Ascending aorta (tissue), 2 donors: ENCODE measurements at regions not wholly inside any gene's neighbourhood (a gene's known extent, or its start where the extent isn't known, plus 50 kb on each side); places are given as distances from the start of the nearest gene placed in this dataset.

Experiments
- DNase-seq, 2 donors: peaks; one replicate each; pipeline ENCODE4 v3.0.0-alpha.2; 2019; ENCODE audit warnings: low spot score in 2 of 2
- H3K27ac ChIP-seq, 2 donors: fragments of 200-600 bp; sonication (generic); one replicate each; pipeline ENCODE4 v1.5.1; 2016 to 2017; ENCODE audit warnings: mild to moderate bottlenecking in 1 of 2
- H3K27me3 ChIP-seq: fragments of 200-600 bp; sonication (generic); one replicate; pipeline ENCODE4 v1.5.1; 2017
- H3K36me3 ChIP-seq, 2 donors: fragments of 200-600 bp; sonication (generic); one replicate each; pipeline ENCODE4 v1.5.1; 2016
- H3K4me1 ChIP-seq, 2 donors: fragments of 200-600 bp; sonication (generic); one replicate each; pipeline ENCODE4 v1.5.1; 2016 to 2017; ENCODE audit warnings: mild to moderate bottlenecking in 1 of 2
- H3K4me3 ChIP-seq, 2 donors: fragments of 200-600 bp; sonication (generic); one replicate each; pipeline ENCODE4 v1.5.1; 2016 to 2017; ENCODE audit warnings: mild to moderate bottlenecking in 1 of 2
- H3K9me3 ChIP-seq, 2 donors: fragments of 200-600 bp; sonication (generic); one replicate each; pipeline ENCODE4 v1.5.1; 2016
- intact Hi-C: fragments of 100-400 bp; cut with DNase I; formaldehyde crosslinking; loops from one replicate; pipeline ENCODE4 v1.15.1; 2023
- TF ChIP-seq, protein P1 (sequence below), 3 experiments: fragments of 200-600 bp in 2 of 3; fragments of 450-650 bp in 1 of 3; sonication (generic) in 2 of 3; IDR thresholded peaks; one replicate each; pipeline ENCODE4 v1.5.1; 2016 to 2019; ENCODE audit warnings: antibody characterized with exemption in 3 of 3, mild to moderate bottlenecking in 1 of 3, moderate library complexity in 1 of 3

DNA sequence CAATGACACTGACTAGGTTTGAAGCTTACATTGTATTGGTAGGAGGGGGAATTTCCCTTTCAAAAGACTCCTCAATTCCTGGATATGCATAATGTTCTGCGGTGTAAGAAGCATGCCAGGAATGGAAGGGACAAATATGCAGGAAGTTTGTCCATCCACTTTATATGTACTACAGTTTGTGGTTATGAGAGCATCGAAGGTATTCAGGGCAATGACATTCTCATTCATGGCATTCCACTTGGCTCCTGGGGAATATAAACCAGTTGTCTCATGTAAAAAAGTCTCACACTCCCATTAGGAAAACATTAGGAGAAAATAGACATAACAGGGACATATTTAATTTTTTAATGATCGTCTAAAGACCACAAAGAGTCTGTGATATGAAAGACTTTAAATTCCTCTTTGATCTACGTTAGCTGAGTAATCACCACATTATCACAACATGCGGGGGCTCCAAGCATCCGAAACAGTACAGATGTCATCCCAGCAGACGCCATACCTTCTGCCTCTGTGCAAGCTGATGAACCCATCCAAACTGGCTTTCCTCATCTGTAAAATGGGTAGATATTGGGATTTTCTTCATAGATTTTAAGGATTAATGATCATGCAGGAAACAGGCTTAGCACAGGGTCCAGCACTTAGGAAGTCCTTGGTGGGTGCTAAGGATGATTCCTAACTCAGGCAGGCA is 675.3 kb downstream of the INHBA start:
- no peak for DNase-seq
- Histone ChIP-seq H3K27ac (no peak overlapping the region), H3K27me3 (no peaks in the 10 kb centered on the region), H3K36me3 (peaks cover 0 to 3% of the 10 kb centered on the region in 2 donors), H3K9me3 (no peaks in the 10 kb centered on the region), H3K4me3 (no peak overlapping the region), H3K4me1 (no peaks in the 10 kb centered on the region)
- TF ChIP-seq, protein P1, sequence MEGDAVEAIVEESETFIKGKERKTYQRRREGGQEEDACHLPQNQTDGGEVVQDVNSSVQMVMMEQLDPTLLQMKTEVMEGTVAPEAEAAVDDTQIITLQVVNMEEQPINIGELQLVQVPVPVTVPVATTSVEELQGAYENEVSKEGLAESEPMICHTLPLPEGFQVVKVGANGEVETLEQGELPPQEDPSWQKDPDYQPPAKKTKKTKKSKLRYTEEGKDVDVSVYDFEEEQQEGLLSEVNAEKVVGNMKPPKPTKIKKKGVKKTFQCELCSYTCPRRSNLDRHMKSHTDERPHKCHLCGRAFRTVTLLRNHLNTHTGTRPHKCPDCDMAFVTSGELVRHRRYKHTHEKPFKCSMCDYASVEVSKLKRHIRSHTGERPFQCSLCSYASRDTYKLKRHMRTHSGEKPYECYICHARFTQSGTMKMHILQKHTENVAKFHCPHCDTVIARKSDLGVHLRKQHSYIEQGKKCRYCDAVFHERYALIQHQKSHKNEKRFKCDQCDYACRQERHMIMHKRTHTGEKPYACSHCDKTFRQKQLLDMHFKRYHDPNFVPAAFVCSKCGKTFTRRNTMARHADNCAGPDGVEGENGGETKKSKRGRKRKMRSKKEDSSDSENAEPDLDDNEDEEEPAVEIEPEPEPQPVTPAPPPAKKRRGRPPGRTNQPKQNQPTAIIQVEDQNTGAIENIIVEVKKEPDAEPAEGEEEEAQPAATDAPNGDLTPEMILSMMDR (IDR thresholded peaks at IDR 0.05) = no peak
- intact Hi-C loops = no loop called here

DNA sequence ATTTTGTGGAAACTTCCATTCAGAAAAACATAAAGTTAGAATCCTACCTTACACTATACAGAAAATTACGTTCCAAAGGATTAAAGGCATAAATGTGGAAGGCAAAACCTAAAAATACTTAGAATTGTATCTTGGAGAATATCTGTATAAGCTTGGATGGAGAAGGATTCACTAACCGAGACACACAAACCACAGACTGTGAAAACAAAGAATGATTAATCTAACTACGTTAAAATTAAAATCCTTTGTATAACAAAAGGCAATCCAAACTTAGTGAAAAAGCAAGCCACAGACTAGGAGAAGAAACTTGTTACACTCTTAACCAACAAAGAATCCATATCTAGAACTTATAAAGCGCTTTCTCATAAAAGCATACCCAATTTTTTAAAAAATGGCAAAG is 678.8 kb downstream of the INHBA start:
- Histone ChIP-seq H3K27ac (no peak overlapping the region), H3K36me3 (no peaks in the 10 kb centered on the region), H3K4me3 (no peak overlapping the region), H3K4me1 (no peaks in the 10 kb centered on the region), H3K9me3 (no peaks in the 10 kb centered on the region), H3K27me3 (no peaks in the 10 kb centered on the region)
- no peak for DNase-seq
- TF ChIP-seq, protein P1 (IDR thresholded peaks at IDR 0.05) = no peak
- intact Hi-C loops = no loop called here

DNA sequence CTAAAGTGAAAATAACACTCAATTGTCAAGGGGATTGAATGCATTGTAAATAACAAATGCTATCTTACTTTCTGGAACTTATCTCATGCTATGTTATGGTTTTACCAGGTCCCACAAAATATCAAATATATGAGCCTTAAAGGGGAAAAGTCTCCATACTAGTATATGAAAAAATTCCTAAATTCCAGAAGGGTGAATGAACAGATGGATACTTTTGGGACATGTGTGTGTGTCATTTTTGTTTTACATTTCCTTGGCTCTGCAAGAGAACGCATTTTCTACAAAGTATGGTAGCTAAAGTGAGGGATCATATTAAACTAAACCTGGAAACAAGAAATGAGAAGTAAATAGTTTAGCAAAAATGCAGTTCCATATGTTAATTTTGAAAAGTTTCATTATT is 682.8 kb downstream of the INHBA start:
- Histone ChIP-seq H3K27ac (no peak overlapping the region), H3K9me3 (no peaks in the 10 kb centered on the region)
- intact Hi-C loops = no loop called here

DNA sequence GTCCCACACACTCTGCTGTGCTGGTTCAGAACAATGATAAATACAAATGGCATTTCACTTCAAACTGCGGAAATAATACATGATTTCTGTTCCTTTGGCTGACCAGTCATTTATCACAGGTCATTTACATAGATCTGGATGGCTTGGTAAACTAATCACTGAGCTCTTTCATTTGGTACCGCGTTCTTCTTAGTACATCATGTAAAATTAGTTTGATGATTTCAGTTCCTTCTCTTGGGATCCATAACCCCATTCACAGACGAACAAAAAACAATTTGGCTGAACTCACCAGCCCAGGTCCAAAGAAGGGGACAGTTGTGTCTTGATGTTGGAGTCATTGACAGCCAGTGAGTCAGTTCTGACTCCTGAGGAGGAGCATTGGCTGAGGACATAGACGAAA is 689.8 kb downstream of the INHBA start:
- no peak overlapping the region for H3K27ac ChIP-seq
- H3K27me3 ChIP-seq = no peaks in the 10 kb centered on the region
- no peaks in the 10 kb centered on the region for H3K9me3 ChIP-seq
- TF ChIP-seq, protein P1 (IDR thresholded peaks at IDR 0.05) = no peak
- no peaks in the 10 kb centered on the region for H3K36me3 ChIP-seq
- no peak for DNase-seq
- H3K4me3 ChIP-seq = no peak overlapping the region
- intact Hi-C loops = loop anchor here (10.0 kb wide), 1 partner anchor 58 kb away; no protein-coding TSS in a partner anchor
- no peaks in the 10 kb centered on the region for H3K4me1 ChIP-seq

More for the DNA sequence above, 682.8 kb downstream of the INHBA start:
- no peak for DNase-seq
- Histone ChIP-seq H3K4me1 (no peaks in the 10 kb centered on the region), H3K4me3 (no peak overlapping the region), H3K27me3 (no peaks in the 10 kb centered on the region), H3K36me3 (no peaks in the 10 kb centered on the region)
- TF ChIP-seq, protein P1 (IDR thresholded peaks at IDR 0.05) = no peak

DNA sequence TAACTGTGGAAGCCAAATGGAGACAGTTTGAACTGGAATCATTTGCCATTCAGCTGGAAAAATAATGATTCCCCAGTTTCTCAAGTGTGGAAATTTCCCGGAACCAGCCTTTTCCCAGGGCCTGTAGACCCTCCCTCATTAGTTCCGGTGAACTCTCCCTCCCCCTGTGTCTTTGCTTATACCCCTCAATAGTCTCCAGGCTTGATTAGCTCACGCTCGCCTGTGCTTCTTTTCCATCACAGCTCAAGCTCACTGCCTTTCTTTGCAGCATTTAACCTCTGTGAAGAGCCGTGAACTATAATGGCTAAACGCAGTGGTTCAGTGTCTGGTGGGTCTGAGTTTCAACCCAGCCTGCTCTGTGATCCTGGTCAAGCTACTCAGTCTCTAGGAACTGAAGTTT is 690.8 kb downstream of the INHBA start:
- no peak overlapping the region for H3K27ac ChIP-seq
- intact Hi-C loops = loop anchor here (10.0 kb wide), 1 partner anchor 57 kb away; no protein-coding TSS in a partner anchor
- TF ChIP-seq, protein P1 (IDR thresholded peaks at IDR 0.05) = no peak
- H3K4me3 ChIP-seq = no peak overlapping the region
- H3K36me3 ChIP-seq = no peaks in the 10 kb centered on the region
- H3K9me3 ChIP-seq = no peaks in the 10 kb centered on the region
- no peaks in the 10 kb centered on the region for H3K27me3 ChIP-seq
- no peak for DNase-seq
- H3K4me1 ChIP-seq = no peaks in the 10 kb centered on the region
